ENCODE measurements at regions not wholly inside any gene's neighbourhood (a gene's known extent, or its start where the extent isn't known, plus 50 kb on each side); places are given as distances from the start of the nearest gene placed in this dataset.

GRCh38 chr4:124583797-124584196, 128.7 kb downstream of the ANKRD50 start:
- H3K4me3 ChIP-seq = no peak overlapping the region
- DNase-seq (ENCODE audit: low spot score in 2 of 2) = no peak
- H3K4me1 ChIP-seq = no peaks in the 10 kb centered on the region
- no peaks in the 10 kb centered on the region for H3K36me3 ChIP-seq
- WGBS = 100% methylated on average over 1 of the region's 1 CpG
- TF ChIP-seq CTCF (IDR thresholded peaks at IDR 0.05) (no peak), POLR2A (IDR thresholded peaks at IDR 0.05) (no peak), POLR2AphosphoS5 (IDR thresholded peaks at IDR 0.05) (no peak), EP300 (IDR thresholded peaks at IDR 0.05) (no peak)
- H3K27ac ChIP-seq = no peak overlapping the region
- no peaks in the 10 kb centered on the region for H3K9me3 ChIP-seq
- H3K27me3 ChIP-seq = no peaks in the 10 kb centered on the region

GRCh38 chr4:124589786-124590185, 122.7 kb downstream of the ANKRD50 start:
- Histone ChIP-seq H3K9me3 (no peaks in the 10 kb centered on the region), H3K36me3 (no peaks in the 10 kb centered on the region), H3K27me3 (no peaks in the 10 kb centered on the region), H3K4me1 (no peaks in the 10 kb centered on the region), H3K4me3 (no peak overlapping the region), H3K27ac (no peak overlapping the region)
- TF ChIP-seq POLR2A (IDR thresholded peaks at IDR 0.05) (no peak), POLR2AphosphoS5 (IDR thresholded peaks at IDR 0.05) (no peak)
- WGBS = 85% methylated on average over 1 of the region's 1 CpG
- no peak for DNase-seq (ENCODE audit: low spot score in 2 of 2)

GRCh38 chr4:124590480-124590879, 122.1 kb downstream of the ANKRD50 start:
- Histone ChIP-seq H3K9me3 (no peaks in the 10 kb centered on the region), H3K27ac (no peak overlapping the region), H3K36me3 (no peaks in the 10 kb centered on the region), H3K27me3 (no peaks in the 10 kb centered on the region), H3K4me3 (no peak overlapping the region), H3K4me1 (no peaks in the 10 kb centered on the region)
- TF ChIP-seq EP300 (IDR thresholded peaks at IDR 0.05) = no peak
- TF ChIP-seq POLR2A (IDR thresholded peaks at IDR 0.05) = no peak
- TF ChIP-seq CTCF (IDR thresholded peaks at IDR 0.05) = no peak
- TF ChIP-seq POLR2AphosphoS5 (IDR thresholded peaks at IDR 0.05) = no peak
- DNase-seq (ENCODE audit: low spot score in 2 of 2) = no peak

- Histone ChIP-seq H3K9me3 (no peaks in the 10 kb centered on the region), H3K4me3 (no peak overlapping the region), H3K36me3 (no peaks in the 10 kb centered on the region), H3K4me1 (no peaks in the 10 kb centered on the region), H3K27me3 (no peaks in the 10 kb centered on the region), H3K27ac (no peak overlapping the region)
- 74% methylated on average over 2 of the region's 2 CpGs for WGBS
- TF ChIP-seq POLR2AphosphoS5 (IDR thresholded peaks at IDR 0.05) (no peak), POLR2A (IDR thresholded peaks at IDR 0.05) (no peak)
- DNase-seq (ENCODE audit: low spot score in 2 of 2) = no peak
These were observed 120.9 kb downstream of the ANKRD50 start for GRCh38 chr4:124591637-124592036.

GRCh38 chr4:124593494-124593893, 119.0 kb downstream of the ANKRD50 start:
- no peak overlapping the region for H3K4me3 ChIP-seq
- TF ChIP-seq POLR2AphosphoS5 (IDR thresholded peaks at IDR 0.05) (no peak), CTCF (IDR thresholded peaks at IDR 0.05) (no peak), POLR2A (IDR thresholded peaks at IDR 0.05) (no peak), EP300 (IDR thresholded peaks at IDR 0.05) (no peak)
- no peaks in the 10 kb centered on the region for H3K27me3 ChIP-seq
- no peaks in the 10 kb centered on the region for H3K4me1 ChIP-seq
- no peaks in the 10 kb centered on the region for H3K9me3 ChIP-seq
- no peak for DNase-seq (ENCODE audit: low spot score in 2 of 2)
- no peak overlapping the region for H3K27ac ChIP-seq
- H3K36me3 ChIP-seq = no peaks in the 10 kb centered on the region
- WGBS = 67% methylated on average over 2 of the region's 2 CpGs

GRCh38 chr4:124594945-124595344, 117.6 kb downstream of the ANKRD50 start:
- DNase-seq (ENCODE audit: low spot score in 2 of 2) = no peak
- TF ChIP-seq POLR2A (IDR thresholded peaks at IDR 0.05) (no peak), CTCF (IDR thresholded peaks at IDR 0.05) (no peak), POLR2AphosphoS5 (IDR thresholded peaks at IDR 0.05) (no peak), EP300 (IDR thresholded peaks at IDR 0.05) (no peak)
- Histone ChIP-seq H3K9me3 (no peaks in the 10 kb centered on the region), H3K27me3 (no peaks in the 10 kb centered on the region), H3K4me1 (no peaks in the 10 kb centered on the region), H3K4me3 (no peak overlapping the region), H3K27ac (no peak overlapping the region), H3K36me3 (no peaks in the 10 kb centered on the region)
- 84% methylated on average over 1 of the region's 1 CpG for WGBS

All from suprapubic skin (tissue), 4 donors.